D721Med (cell line): ENCODE measurements at regions not wholly inside any gene's neighbourhood (a gene's known extent, or its start where the extent isn't known, plus 50 kb on each side); places are given as distances from the start of the nearest gene placed in this dataset.

Source experiments
- DNase-seq: peaks from one replicate; pipeline ENCODE4 v3.0.0; 2011; ENCODE audit warnings: low spot score; ENCODE audit not compliant: insufficient read length
- FAIRE-seq: peaks from 2 replicates; lab custom pipeline; 2011; peaks lifted over from hg19 to GRCh38; lab: Jason Lieb, UNC
- CTCF ChIP-seq: IDR thresholded peaks from 2 replicates; pipeline ENCODE4 v1.5.1; 2012; ENCODE audit warnings: mild to moderate bottlenecking, control low read depth; ENCODE audit not compliant: insufficient read depth; ENCODE audit errors: missing control alignments

DNA sequence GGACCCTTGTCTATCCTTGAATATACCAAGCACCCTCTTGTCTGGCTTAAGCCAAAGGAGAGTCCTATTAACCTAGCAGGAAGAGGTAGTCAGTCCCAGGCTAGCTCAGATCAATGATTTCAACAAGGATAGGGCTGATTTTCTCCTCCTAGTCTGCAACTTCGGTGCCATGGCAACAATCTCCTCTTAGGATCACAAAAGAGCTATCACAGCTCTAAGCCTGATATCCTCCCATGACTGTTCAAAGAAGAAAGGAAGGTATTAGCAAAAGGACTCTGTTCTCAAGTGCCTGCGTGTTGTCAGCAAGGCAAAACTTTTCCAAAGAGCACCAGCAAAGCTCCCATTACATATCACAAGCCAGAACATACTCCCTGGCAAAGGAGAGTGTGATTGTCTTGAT, 58.7 kb upstream of the DDX18 start:
- FAIRE-seq = no peak
- no peak for DNase-seq
- no peak for TF ChIP-seq CTCF

GRCh38 chr2:117760916-117761315, 53.6 kb upstream of the DDX18 start:
- DNase-seq (no peak), FAIRE-seq (no peak)
- no peak for TF ChIP-seq CTCF

- no peak for TF ChIP-seq CTCF
- FAIRE-seq = no peak
- DNase-seq = no peak
Observed at GRCh38 chr2:117762454-117762853, 52.0 kb upstream of the DDX18 start.

- DNase-seq (no peak), FAIRE-seq (no peak)
- no peak for TF ChIP-seq CTCF
Observed at GRCh38 chr2:117763804-117764203, 50.7 kb upstream of the DDX18 start.
